ENCODE measurements at regions not wholly inside any gene's neighbourhood (a gene's known extent, or its start where the extent isn't known, plus 50 kb on each side); places are given as distances from the start of the nearest gene placed in this dataset.

DNA sequence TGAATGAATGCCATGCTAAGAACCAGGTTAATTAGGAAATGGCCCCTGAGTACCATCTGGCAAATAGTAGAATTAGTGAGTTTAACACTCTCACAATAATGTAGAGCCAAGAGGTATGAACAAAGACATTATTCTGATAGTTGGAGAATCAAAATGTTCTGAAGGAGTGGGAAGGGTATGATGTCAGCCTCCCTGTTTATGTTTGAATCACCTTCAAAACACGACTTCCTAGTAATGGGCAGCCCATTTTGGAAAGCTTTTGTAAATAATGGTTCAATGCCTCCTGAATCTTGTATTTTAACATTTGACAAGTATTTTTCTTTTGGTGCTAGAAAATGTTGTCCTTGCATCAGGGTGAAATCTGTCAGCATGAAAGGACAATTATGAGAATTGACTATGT lies 108.3 kb downstream of the DSEL start:
- no peaks in the 10 kb centered on the region for H3K9me3 ChIP-seq (ENCODE audit: insufficient read depth, low read length)
- no peak overlapping the region for H3K4me3 ChIP-seq (ENCODE audit: insufficient read depth, low read length, poor library complexity, severe bottlenecking)
- H3K9ac ChIP-seq (ENCODE audit: low read length), result no peak overlapping the region
- no peaks in the 10 kb centered on the region for H3K79me2 ChIP-seq (ENCODE audit: insufficient read depth, low read length)
- no peak overlapping the region for H2AFZ ChIP-seq (ENCODE audit: low read depth, low read length, severe bottlenecking)
- H3F3A ChIP-seq (ENCODE audit: insufficient read depth), result no peaks in the 10 kb centered on the region
- no peaks in the 10 kb centered on the region for H3K9me2 ChIP-seq (replicated peaks; ENCODE audit: insufficient read depth, low read length)
- no peak for TF ChIP-seq CTCF (IDR thresholded peaks at IDR 0.05; ENCODE audit: insufficient read depth, low read length, poor library complexity, severe bottlenecking)
- no peak for TF ChIP-seq EZH2phosphoT487 (conservative IDR thresholded peaks at IDR 0.05; ENCODE audit: low read length)
- H3K4me2 ChIP-seq (ENCODE audit: low read depth, low read length, poor library complexity, severe bottlenecking), result no peak overlapping the region
- H3K36me3 ChIP-seq (ENCODE audit: low read length), result no peaks in the 10 kb centered on the region
- H3K27ac ChIP-seq (ENCODE audit: low read depth, low read length), result no peak overlapping the region
- H3K27me3 ChIP-seq (ENCODE audit: low read length), result no peaks in the 10 kb centered on the region
- H4K20me1 ChIP-seq (ENCODE audit: low read depth, low read length), result no peaks in the 10 kb centered on the region

DNA sequence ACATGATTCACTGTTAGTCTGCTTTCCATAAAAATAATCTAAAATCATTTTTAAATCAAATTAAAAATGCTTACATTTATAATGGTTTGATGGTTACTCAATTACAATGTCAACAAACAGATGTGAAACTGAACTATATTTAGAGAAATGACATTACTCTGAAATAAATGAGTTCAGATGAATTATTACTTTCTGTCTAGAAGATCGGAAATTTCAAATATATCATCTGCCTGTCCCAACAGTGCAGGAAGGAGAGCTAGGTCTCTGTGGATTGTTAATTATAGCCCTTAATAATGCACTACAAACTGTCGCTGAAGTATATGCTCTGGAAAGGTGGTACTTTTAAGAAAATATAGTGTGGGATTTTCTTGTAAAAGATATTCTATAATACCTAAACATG lies 109.8 kb downstream of the DSEL start:
- Histone ChIP-seq H3K27me3 (ENCODE audit: low read length) (no peaks in the 10 kb centered on the region), H2AFZ (ENCODE audit: low read depth, low read length, severe bottlenecking) (no peak overlapping the region), H3K9me3 (ENCODE audit: insufficient read depth, low read length) (no peaks in the 10 kb centered on the region), H3K36me3 (ENCODE audit: low read length) (no peaks in the 10 kb centered on the region), H3K79me2 (ENCODE audit: insufficient read depth, low read length) (no peaks in the 10 kb centered on the region), H3K27ac (ENCODE audit: low read depth, low read length) (no peak overlapping the region), H3K9ac (ENCODE audit: low read length) (no peak overlapping the region), H3F3A (ENCODE audit: insufficient read depth) (no peaks in the 10 kb centered on the region), H3K4me2 (ENCODE audit: low read depth, low read length, poor library complexity, severe bottlenecking) (no peak overlapping the region), H3K4me3 (ENCODE audit: insufficient read depth, low read length, poor library complexity, severe bottlenecking) (no peak overlapping the region), H3K9me2 (replicated peaks; ENCODE audit: insufficient read depth, low read length) (no peaks in the 10 kb centered on the region), H4K20me1 (ENCODE audit: low read depth, low read length) (no peaks in the 10 kb centered on the region)
- no peak for TF ChIP-seq CTCF (IDR thresholded peaks at IDR 0.05; ENCODE audit: insufficient read depth, low read length, poor library complexity, severe bottlenecking)
- TF ChIP-seq EZH2phosphoT487 (conservative IDR thresholded peaks at IDR 0.05; ENCODE audit: low read length), result no peak

DNA sequence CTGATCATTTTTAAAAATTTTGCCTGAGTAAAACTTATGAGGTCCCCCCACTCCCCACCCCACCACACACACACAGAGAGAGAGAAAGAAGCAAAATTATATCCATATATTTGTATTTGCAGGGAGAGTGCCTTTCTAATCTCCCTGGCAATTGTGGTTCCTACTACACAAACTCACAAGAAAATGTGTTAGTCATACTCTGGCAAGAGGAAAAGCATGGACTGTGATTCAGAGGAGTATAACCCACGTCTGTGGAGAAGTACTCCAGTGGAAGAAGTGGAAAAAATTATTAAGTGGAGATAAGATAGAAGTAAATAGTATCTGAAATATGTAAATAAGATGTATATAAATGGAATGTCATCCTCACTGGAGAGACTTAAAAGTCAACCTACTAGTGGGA lies 114.0 kb downstream of the DSEL start:
- Histone ChIP-seq H4K20me1 (ENCODE audit: low read depth, low read length) (no peaks in the 10 kb centered on the region), H3K27ac (ENCODE audit: low read depth, low read length) (no peak overlapping the region), H2AFZ (ENCODE audit: low read depth, low read length, severe bottlenecking) (no peak overlapping the region), H3K4me2 (ENCODE audit: low read depth, low read length, poor library complexity, severe bottlenecking) (no peak overlapping the region), H3K9ac (ENCODE audit: low read length) (no peak overlapping the region), H3K27me3 (ENCODE audit: low read length) (no peaks in the 10 kb centered on the region), H3F3A (ENCODE audit: insufficient read depth) (no peaks in the 10 kb centered on the region), H3K36me3 (ENCODE audit: low read length) (no peaks in the 10 kb centered on the region), H3K9me2 (replicated peaks; ENCODE audit: insufficient read depth, low read length) (no peaks in the 10 kb centered on the region), H3K9me3 (ENCODE audit: insufficient read depth, low read length) (no peaks in the 10 kb centered on the region), H3K79me2 (ENCODE audit: insufficient read depth, low read length) (no peaks in the 10 kb centered on the region), H3K4me3 (ENCODE audit: insufficient read depth, low read length, poor library complexity, severe bottlenecking) (no peak overlapping the region)
- TF ChIP-seq CTCF (IDR thresholded peaks at IDR 0.05; ENCODE audit: insufficient read depth, low read length, poor library complexity, severe bottlenecking) (no peak), EZH2phosphoT487 (conservative IDR thresholded peaks at IDR 0.05; ENCODE audit: low read length) (no peak)

Measured in SU-DHL-6 (cell line).